Renal pelvis (tissue), 1 donor: ENCODE measurements at regions not wholly inside any gene's neighbourhood (a gene's known extent, or its start where the extent isn't known, plus 50 kb on each side); places are given as distances from the start of the nearest gene placed in this dataset.
"Not testable (repeated sequence)": the region's sequence is repeated elsewhere in the genome, so short reads cannot be mapped to it uniquely, and the experiment has no call there.

Experiments used
- DNase-seq: peaks from one replicate; pipeline ENCODE4 v3.0.0-alpha.2; 2013

- no peak for DNase-seq
These were observed 65.1 kb upstream of the RASD2 start for GRCh38 chr22:35475545-35475944.

- peak; percentile 56 for DNase-seq
These were observed 64.3 kb upstream of the RASD2 start for GRCh38 chr22:35476341-35476740.

GRCh38 chr22:35477911-35478582 lies 62.6 kb upstream of the RASD2 start:
- DNase-seq: peak; percentile 97

- no peak for DNase-seq
These were observed 62.0 kb upstream of the RASD2 start for GRCh38 chr22:35478633-35479107.

GRCh38 chr22:35479359-35479758 lies 61.3 kb upstream of the RASD2 start:
- DNase-seq: no peak

- DNase-seq: no peak
These were observed 60.6 kb upstream of the RASD2 start for GRCh38 chr22:35479985-35480550.

GRCh38 chr22:35480627-35481550 lies 59.7 kb upstream of the RASD2 start:
- DNase-seq: no peak

- DNase-seq: no peak
These were observed 58.3 kb upstream of the RASD2 start for GRCh38 chr22:35482311-35482710.

GRCh38 chr22:35482974-35483373 lies 57.7 kb upstream of the RASD2 start:
- DNase-seq: no peak

- no peak for DNase-seq
These were observed 56.9 kb upstream of the RASD2 start for GRCh38 chr22:35483730-35484129.

GRCh38 chr22:35484651-35485556 lies 55.7 kb upstream of the RASD2 start:
- no peak for DNase-seq

- DNase-seq: no peak
These were observed 54.5 kb upstream of the RASD2 start for GRCh38 chr22:35486116-35486631.

- DNase-seq: not testable (repeated sequence)
These were observed 53.0 kb upstream of the RASD2 start for GRCh38 chr22:35487623-35488022.

GRCh38 chr22:35488513-35488912 lies 52.1 kb upstream of the RASD2 start:
- DNase-seq: no peak

GRCh38 chr22:35489239-35489638 lies 51.4 kb upstream of the RASD2 start:
- no peak for DNase-seq
